ENCODE measurements at regions not wholly inside any gene's neighbourhood (a gene's known extent, or its start where the extent isn't known, plus 50 kb on each side); places are given as distances from the start of the nearest gene placed in this dataset.

DNA sequence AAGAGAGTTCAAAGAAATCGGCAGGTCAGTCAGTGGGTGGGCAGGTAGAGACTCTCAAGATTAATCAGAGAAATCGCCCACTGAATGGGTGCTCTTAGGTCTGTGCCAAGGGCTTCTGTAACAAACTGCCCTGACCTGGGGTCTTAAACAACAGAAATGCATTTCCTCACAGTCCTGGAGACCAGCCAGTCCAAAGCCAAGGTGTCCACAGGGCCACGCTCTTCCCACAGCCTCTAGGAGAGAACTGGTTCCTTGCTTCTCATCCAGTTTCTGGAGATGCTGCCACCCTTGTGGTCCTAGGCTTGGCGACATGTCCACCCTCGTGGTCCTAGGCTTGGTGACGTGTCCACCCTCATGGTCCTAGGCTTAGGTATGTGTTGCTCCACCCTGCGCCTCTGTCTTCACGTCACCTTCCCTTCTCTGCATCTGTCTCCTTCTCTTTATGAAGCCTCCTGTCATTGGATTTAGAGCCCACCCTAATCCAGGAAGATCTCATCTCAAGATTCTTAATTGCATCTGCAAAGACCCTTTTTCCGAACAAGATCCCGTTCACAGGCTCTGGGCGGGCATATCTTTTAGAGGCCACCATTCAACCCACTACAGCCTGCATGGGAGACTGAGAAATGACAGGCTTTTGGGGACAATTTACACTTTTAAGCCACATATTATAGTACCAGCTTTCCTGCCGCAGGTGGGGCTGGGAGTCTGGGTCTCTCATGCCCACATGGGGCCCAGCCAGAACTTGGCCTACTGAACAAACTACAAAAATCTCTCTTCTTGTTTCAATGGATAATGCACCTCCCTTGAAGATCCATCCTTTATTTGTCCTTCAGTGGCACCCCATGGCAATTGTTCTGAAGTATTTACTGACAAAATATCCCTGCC is 161.3 kb downstream of the ASB1 start:
- DNase-seq (ENCODE audit: low read depth, low spot score), result no peak
- no peak overlapping the region for H3K4me3 ChIP-seq (ENCODE audit: low read depth, low read length)
- POLR2A ChIA-PET, result no interaction called here
- CTCF ChIA-PET, result no interaction called here
- no peak for TF ChIP-seq CTCF (IDR thresholded peaks at IDR 0.05; ENCODE audit: insufficient read depth, low read length, missing control alignments)

GRCh38 chr2:238589591-238590460 is 163.1 kb downstream of the ASB1 start:
- no peak for DNase-seq (ENCODE audit: low read depth, low spot score)
- H3K4me3 ChIP-seq (ENCODE audit: low read depth, low read length), result no peak overlapping the region
- POLR2A ChIA-PET, result no interaction called here
- no peak for TF ChIP-seq CTCF (IDR thresholded peaks at IDR 0.05; ENCODE audit: insufficient read depth, low read length, missing control alignments)
- CTCF ChIA-PET, result no interaction called here

DNA sequence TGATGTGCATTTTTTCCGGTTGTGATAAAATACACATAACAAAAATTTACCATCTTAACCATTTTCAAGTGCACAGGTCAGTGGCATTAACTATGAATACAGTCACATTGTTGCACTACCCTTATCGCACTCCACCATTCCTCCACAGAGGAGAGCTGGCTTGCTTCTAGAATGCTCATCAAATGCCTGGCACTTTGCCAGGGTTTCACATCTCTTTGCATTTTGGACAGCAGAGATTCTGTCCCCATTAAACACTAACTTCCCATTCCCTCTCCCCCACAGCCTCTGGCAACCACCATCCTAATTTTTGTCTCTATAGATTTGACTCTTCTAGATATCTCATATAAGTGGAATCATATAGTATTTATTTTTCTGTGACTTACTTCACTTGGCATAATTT is 165.0 kb downstream of the ASB1 start:
- TF ChIP-seq CTCF (IDR thresholded peaks at IDR 0.05; ENCODE audit: insufficient read depth, low read length, missing control alignments), result no peak
- DNase-seq (ENCODE audit: low read depth, low spot score), result no peak
- CTCF ChIA-PET, result no interaction called here
- no peak overlapping the region for H3K4me3 ChIP-seq (ENCODE audit: low read depth, low read length)
- POLR2A ChIA-PET, result no interaction called here

DNA sequence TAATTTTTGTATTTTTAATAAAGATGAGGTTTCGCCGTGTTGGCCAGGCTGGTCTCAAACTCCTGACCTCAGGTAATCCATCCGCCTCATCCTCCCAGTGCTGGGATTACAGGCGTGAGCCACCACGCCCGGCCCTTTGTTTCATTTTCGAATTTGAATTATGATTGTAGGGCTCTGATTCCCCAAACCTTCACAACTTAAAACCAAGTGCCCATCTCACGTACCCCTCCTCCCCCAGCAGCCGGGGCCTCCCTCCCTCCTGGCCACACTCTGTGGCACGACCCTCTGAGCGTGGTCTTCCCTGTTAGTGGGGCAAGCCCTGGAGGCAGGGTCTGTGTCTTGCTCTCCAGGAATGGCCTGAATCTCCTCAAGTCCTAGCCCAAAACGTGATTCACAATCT is 166.5 kb downstream of the ASB1 start:
- no peak for DNase-seq (ENCODE audit: low read depth, low spot score)
- no peak for TF ChIP-seq CTCF (IDR thresholded peaks at IDR 0.05; ENCODE audit: insufficient read depth, low read length, missing control alignments)
- ChIA-PET CTCF (no interaction called here), POLR2A (no interaction called here)
- H3K4me3 ChIP-seq (ENCODE audit: low read depth, low read length), result no peak overlapping the region

DNA sequence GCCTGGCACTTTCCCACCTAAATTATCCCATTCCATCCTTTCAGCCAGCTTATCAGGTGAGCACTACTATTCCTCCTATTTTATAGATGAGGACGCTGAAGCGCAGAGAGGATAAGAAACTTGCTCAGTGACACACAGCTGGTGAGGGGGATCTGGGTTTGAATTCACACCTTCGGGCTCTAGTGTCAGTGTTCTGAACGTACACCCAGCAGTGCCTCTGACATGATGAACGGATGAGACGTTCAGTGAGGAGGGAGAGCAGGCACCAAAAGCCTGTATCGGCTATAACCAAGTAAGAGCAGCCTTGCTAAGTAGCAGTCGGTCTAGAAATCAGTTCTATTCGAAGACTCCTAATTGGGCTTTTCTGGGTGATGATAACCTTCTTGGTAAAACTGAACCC is 167.0 kb downstream of the ASB1 start:
- POLR2A ChIA-PET, result no interaction called here

More for the DNA sequence above, 167.0 kb downstream of the ASB1 start:
- CTCF ChIA-PET, result no interaction called here
- no peak for DNase-seq (ENCODE audit: low read depth, low spot score)
- H3K4me3 ChIP-seq (ENCODE audit: low read depth, low read length), result no peak overlapping the region
- TF ChIP-seq CTCF (IDR thresholded peaks at IDR 0.05; ENCODE audit: insufficient read depth, low read length, missing control alignments), result no peak
